B cell (primary cell): ENCODE measurements at regions not wholly inside any gene's neighbourhood (a gene's known extent, or its start where the extent isn't known, plus 50 kb on each side); places are given as distances from the start of the nearest gene placed in this dataset.

ENCODE experiments used
- ATAC-seq: fragments of 200-7000 bp; cut with Tn5 transposase; one replicate; pipeline ENCODE4 v1.10.0; 2021; ENCODE audit warnings: low read depth, mild to moderate bottlenecking, moderate number of reproducible peaks, moderate library complexity
- CTCF ChIA-PET: fragments of 350-600 bp; sonication (Branson Sonifier 250); formaldehyde crosslinking; loops from one replicate; lab custom pipeline; 2021; ENCODE audit warnings: antibody characterized with exemption, inconsistent platforms; lab: Charles Lee
- POLR2A ChIA-PET: fragments of 350-600 bp; sonication (Branson Sonifier 250); formaldehyde crosslinking; loops from one replicate; lab custom pipeline; 2021; ENCODE audit warnings: antibody characterized with exemption; lab: Charles Lee
- DNase-seq: peaks from one replicate; pipeline ENCODE4 v3.0.0; 2013
- H2AFZ ChIP-seq: 2 replicates; pipeline ENCODE4 v1.6.1; 2012; ENCODE audit warnings: mild to moderate bottlenecking, low read depth, low read length; ENCODE audit not compliant: insufficient read depth, poor library complexity, severe bottlenecking
- H3K27ac ChIP-seq, 2 donors: 1 replicate in 1 of 2; 2 replicates in 1 of 2; pipeline ENCODE4 v1.5.1; 2012 to 2013; ENCODE audit warnings: low read length in 2 of 2, mild to moderate bottlenecking in 2 of 2, moderate library complexity in 1 of 2
- H3K27me3 ChIP-seq, 4 experiments: fragments of 200-600 bp in 1 of 4; sonication (generic) in 1 of 4; replicated peaks in 1 of 4; 1 replicate in 2 of 4; 2 replicates in 2 of 4; pipeline versions ENCODE4 v1.6.1 to v1.7.0; 2013 to 2016; ENCODE audit warnings: low read length in 3 of 4, mild to moderate bottlenecking in 2 of 4, mixed read lengths in 1 of 4, moderate library complexity in 1 of 4; ENCODE audit not compliant: insufficient read depth in 4 of 4, control insufficient read depth in 3 of 4; ENCODE audit errors: control extremely low read depth in 1 of 4
- H3K36me3 ChIP-seq, 2 experiments: replicated peaks in 1 of 2; 1 replicate in 1 of 2; 2 replicates in 1 of 2; pipeline versions ENCODE4 v1.6.1 to v1.7.1; 2013; ENCODE audit warnings: low read length in 1 of 2; ENCODE audit not compliant: insufficient read depth in 2 of 2, control insufficient read depth in 1 of 2; ENCODE audit errors: control extremely low read depth in 1 of 2, extremely low read depth in 1 of 2
- H3K4me1 ChIP-seq, 2 donors: fragments of 200-600 bp in 1 of 2; sonication (generic) in 1 of 2; 1 replicate in 1 of 2; 2 replicates in 1 of 2; pipeline versions ENCODE4 v1.5.1 to v1.6.1; 2013 to 2017; ENCODE audit warnings: low read length in 2 of 2; ENCODE audit not compliant: control insufficient read depth in 2 of 2, insufficient read depth in 2 of 2
- H3K4me2 ChIP-seq: replicated peaks from 2 replicates; pipeline ENCODE3; 2012; ENCODE audit warnings: mild to moderate bottlenecking, low read depth, low read length; ENCODE audit not compliant: poor library complexity, severe bottlenecking
- H3K4me3 ChIP-seq, 5 experiments: fragments of 200-600 bp in 1 of 5; sonication (generic) in 1 of 5; 1 replicate in 3 of 5; 2 replicates in 2 of 5; pipeline versions ENCODE4 v1.5.1 to v1.7.0; 2011 to 2016; ENCODE audit warnings: low read length in 4 of 5, mild to moderate bottlenecking in 4 of 5, low read depth in 2 of 5, control low read depth in 1 of 5, moderate library complexity in 1 of 5; ENCODE audit not compliant: insufficient read depth in 1 of 5; ENCODE audit errors: control extremely low read depth in 1 of 5, extremely low read depth in 1 of 5
- H3K79me2 ChIP-seq: fragments of 200-600 bp; sonication (generic); one replicate; pipeline ENCODE4 v1.6.0; 2016; ENCODE audit warnings: low read length; ENCODE audit not compliant: control insufficient read depth, insufficient read depth
- H3K9ac ChIP-seq: fragments of 200-600 bp; sonication (generic); 2 replicates; pipeline ENCODE4 v1.6.1; 2017; ENCODE audit warnings: mild to moderate bottlenecking, low read length, moderate library complexity
- H3K9me3 ChIP-seq, 3 donors: one replicate each; pipeline versions ENCODE4 v1.6.1 to v1.7.1; 2013; ENCODE audit warnings: low read length in 2 of 3; ENCODE audit not compliant: control insufficient read depth in 2 of 3, insufficient read depth in 1 of 3; ENCODE audit errors: control extremely low read depth in 1 of 3
- H4K20me1 ChIP-seq: 2 replicates; pipeline ENCODE4 v1.6.0; 2012; ENCODE audit warnings: mild to moderate bottlenecking, low read length; ENCODE audit not compliant: insufficient read depth, control insufficient read depth, poor library complexity, severe bottlenecking
- H3K27ac Mint-ChIP-seq: one replicate; pipeline ENCODE4 v1.8.0; 2021; ENCODE audit warnings: mixed read lengths
- H3K27me3 Mint-ChIP-seq: one replicate; pipeline ENCODE4 v1.8.0; 2021; ENCODE audit warnings: mixed read lengths
- H3K4me1 Mint-ChIP-seq: one replicate; pipeline ENCODE4 v1.8.0; 2021; ENCODE audit warnings: mixed read lengths
- H3K4me3 Mint-ChIP-seq: one replicate; pipeline ENCODE4 v1.8.0; 2021; ENCODE audit warnings: mixed read lengths
- H3K9me3 Mint-ChIP-seq: one replicate; pipeline ENCODE4 v1.8.0; 2022; ENCODE audit warnings: mixed read lengths; ENCODE audit not compliant: insufficient read depth
- CTCF ChIP-seq: fragments of 200-600 bp; IDR thresholded peaks from one replicate; pipeline ENCODE4 v1.8.0; 2022; ENCODE audit warnings: antibody characterized with exemption, mild to moderate bottlenecking
- EZH2 ChIP-seq: IDR thresholded peaks from 2 replicates; pipeline ENCODE4 v1.6.1; 2012; ENCODE audit warnings: borderline replicate concordance, low read depth, mild to moderate bottlenecking, moderate library complexity, low read length; ENCODE audit not compliant: insufficient read depth, poor library complexity, severe bottlenecking
- WGBS: methylation state at CpG from one replicate; pipeline ENCODE4 v1.1.5; 2013; ENCODE audit warnings: missing lambda C conversion rate; ENCODE audit not compliant: insufficient coverage; 5-methylcytosine and 5-hydroxymethylcytosine counted together
- intact Hi-C: fragments of 100-400 bp; cut with micrococcal nuclease; formaldehyde crosslinking; loops from one replicate; pipeline ENCODE4 v1.10.0; 2022

DNA sequence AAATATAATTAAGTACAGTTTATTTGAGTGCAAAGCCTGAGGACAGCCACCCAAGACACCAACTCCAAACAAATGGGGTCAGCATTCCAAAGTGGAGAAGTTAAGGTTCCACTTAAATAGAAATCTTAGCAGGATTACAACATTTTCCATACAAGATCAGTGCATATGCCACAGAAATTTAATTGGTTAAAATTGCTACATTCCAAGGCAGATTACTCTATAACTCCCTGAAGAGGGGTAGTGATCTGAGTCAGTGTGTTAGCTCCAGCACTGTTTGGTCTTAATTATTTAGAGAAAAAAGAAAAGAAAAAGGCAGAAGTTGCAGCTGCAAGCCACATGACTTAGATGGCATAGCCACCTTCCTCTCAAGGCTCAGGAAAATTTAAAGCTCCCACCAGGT is 297.5 kb downstream of the HHIPL2 start:
- CTCF ChIA-PET: no interaction called here
- Mint-ChIP-seq H3K27ac (no peak overlapping the region), H3K27me3 (peaks cover 13% of the 10 kb centered on the region), H3K4me3 (no peak overlapping the region), H3K9me3 (no peaks in the 10 kb centered on the region), H3K4me1 (no peaks in the 10 kb centered on the region)
- H3K79me2 ChIP-seq: no peaks in the 10 kb centered on the region
- DNase-seq (no peak), ATAC-seq (no peak)
- no peaks in the 10 kb centered on the region for H4K20me1 ChIP-seq
- H3K9me3 ChIP-seq: peaks cover 0 to 3% (median 0%) of the 10 kb centered on the region in 3 donors
- H3K36me3 ChIP-seq: no peaks in the 10 kb centered on the region
- H2AFZ ChIP-seq: no peak overlapping the region
- H3K27me3 ChIP-seq: no peaks in the 10 kb centered on the region
- TF ChIP-seq CTCF: no peak
- no peak for TF ChIP-seq EZH2
- intact Hi-C loops: no loop called here
- POLR2A ChIA-PET: no interaction called here
- H3K4me3 ChIP-seq: no peak overlapping the region
- no peak overlapping the region for H3K4me2 ChIP-seq
- H3K9ac ChIP-seq: no peak overlapping the region
- no peaks in the 10 kb centered on the region for H3K4me1 ChIP-seq
- H3K27ac ChIP-seq: no peak overlapping the region

DNA sequence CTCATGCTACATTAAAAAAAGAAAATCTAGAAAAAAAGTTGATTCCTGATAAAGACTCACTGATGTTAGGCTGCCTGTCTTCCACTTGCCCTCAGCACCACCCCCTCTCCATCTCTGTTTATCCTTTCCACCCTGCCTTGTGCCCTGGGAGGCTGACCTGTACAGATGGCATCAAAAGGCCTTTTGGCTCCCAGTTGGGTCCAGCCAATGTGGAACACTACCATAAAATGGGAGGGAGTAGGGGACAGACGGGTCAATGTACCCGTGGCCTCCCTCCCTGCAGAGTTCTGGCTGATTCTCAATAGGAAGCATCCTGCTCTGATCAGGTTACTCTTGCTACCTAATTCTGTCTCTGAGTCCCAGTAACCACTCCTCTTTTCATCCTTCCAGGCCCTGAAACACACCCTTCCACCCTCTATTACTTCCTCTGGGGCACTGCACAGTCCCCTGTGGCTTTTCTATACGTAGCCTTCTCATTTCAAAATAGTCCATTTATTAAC is 300.0 kb downstream of the HHIPL2 start:
- Mint-ChIP-seq H3K4me1 (no peaks in the 10 kb centered on the region), H3K27ac (no peak overlapping the region), H3K4me3 (no peak overlapping the region), H3K27me3 (peaks cover 23% of the 10 kb centered on the region), H3K9me3 (no peaks in the 10 kb centered on the region)
- Histone ChIP-seq H3K9me3 (peaks cover 0 to 3% (median 0%) of the 10 kb centered on the region in 3 donors), H4K20me1 (no peaks in the 10 kb centered on the region), H3K4me1 (no peaks in the 10 kb centered on the region), H3K4me2 (no peak overlapping the region), H3K9ac (no peak overlapping the region), H3K4me3 (no peak overlapping the region), H3K27me3 (peaks cover 0 to 2% (median 0%) of the 10 kb centered on the region in 4 experiments), H3K36me3 (no peaks in the 10 kb centered on the region), H2AFZ (no peak overlapping the region), H3K79me2 (no peaks in the 10 kb centered on the region), H3K27ac (no peak overlapping the region)
- POLR2A ChIA-PET: no interaction called here
- CTCF ChIA-PET: no interaction called here
- 49% methylated on average over 3 of the region's 3 CpGs for WGBS
- intact Hi-C loops: no loop called here
- TF ChIP-seq EZH2 (no peak), CTCF (no peak)
- DNase-seq (no peak), ATAC-seq (no peak)
